ENCODE measurements at regions not wholly inside any gene's neighbourhood (a gene's known extent, or its start where the extent isn't known, plus 50 kb on each side); places are given as distances from the start of the nearest gene placed in this dataset.

- Histone ChIP-seq H4K20me1 (ENCODE audit: control insufficient read depth, insufficient read depth, low read depth, low read length) (no peaks in the 10 kb centered on the region), H3K27ac (ENCODE audit: low read depth, low read length) (no peak overlapping the region), H3F3A (ENCODE audit: control insufficient read depth, insufficient read depth) (no peaks in the 10 kb centered on the region), H3K4me2 (ENCODE audit: low read length) (no peak overlapping the region), H3K9me2 (replicated peaks; ENCODE audit: control insufficient read depth, low read length) (no peaks in the 10 kb centered on the region), H3K79me2 (ENCODE audit: control insufficient read depth, low read length) (no peaks in the 10 kb centered on the region), H3K36me3 (ENCODE audit: control insufficient read depth, low read length) (no peaks in the 10 kb centered on the region), H3K4me1 (ENCODE audit: control insufficient read depth, low read length) (no peaks in the 10 kb centered on the region), H3K4me3 (ENCODE audit: low read length) (no peak overlapping the region), H3K27me3 (ENCODE audit: control insufficient read depth, low read length) (no peaks in the 10 kb centered on the region), H3K9me3 (ENCODE audit: control insufficient read depth, insufficient read depth, low read length) (no peaks in the 10 kb centered on the region)
- TF ChIP-seq EZH2phosphoT487 (IDR thresholded peaks at IDR 0.05; ENCODE audit: borderline replicate concordance, low read length), result no peak
- TF ChIP-seq CTCF (IDR thresholded peaks at IDR 0.05; ENCODE audit: low read depth, low read length, poor library complexity, severe bottlenecking), result no peak
These were observed 132.7 kb upstream of the CYLC2 start for GRCh38 chr9:102862478-102862877.

GRCh38 chr9:102855641-102856040 lies 139.5 kb upstream of the CYLC2 start:
- Histone ChIP-seq H3K36me3 (ENCODE audit: control insufficient read depth, low read length) (no peaks in the 10 kb centered on the region), H3K27me3 (ENCODE audit: control insufficient read depth, low read length) (no peaks in the 10 kb centered on the region), H3K4me2 (ENCODE audit: low read length) (no peak overlapping the region), H3K79me2 (ENCODE audit: control insufficient read depth, low read length) (no peaks in the 10 kb centered on the region), H3K4me3 (ENCODE audit: low read length) (no peak overlapping the region), H3K9me3 (ENCODE audit: control insufficient read depth, insufficient read depth, low read length) (no peaks in the 10 kb centered on the region), H3K9me2 (replicated peaks; ENCODE audit: control insufficient read depth, low read length) (no peaks in the 10 kb centered on the region), H3K27ac (ENCODE audit: low read depth, low read length) (no peak overlapping the region), H3K4me1 (ENCODE audit: control insufficient read depth, low read length) (no peaks in the 10 kb centered on the region), H4K20me1 (ENCODE audit: control insufficient read depth, insufficient read depth, low read depth, low read length) (no peaks in the 10 kb centered on the region), H3F3A (ENCODE audit: control insufficient read depth, insufficient read depth) (no peaks in the 10 kb centered on the region)
- TF ChIP-seq EZH2phosphoT487 (IDR thresholded peaks at IDR 0.05; ENCODE audit: borderline replicate concordance, low read length) (no peak), CTCF (IDR thresholded peaks at IDR 0.05; ENCODE audit: low read depth, low read length, poor library complexity, severe bottlenecking) (no peak)

- no peaks in the 10 kb centered on the region for H3F3A ChIP-seq (ENCODE audit: control insufficient read depth, insufficient read depth)
- H4K20me1 ChIP-seq (ENCODE audit: control insufficient read depth, insufficient read depth, low read depth, low read length), result no peaks in the 10 kb centered on the region
These were observed 149.2 kb upstream of the CYLC2 start for GRCh38 chr9:102845827-102846371.

More at GRCh38 chr9:102845827-102846371, 149.2 kb upstream of the CYLC2 start:
- Histone ChIP-seq H3K79me2 (ENCODE audit: control insufficient read depth, low read length) (no peaks in the 10 kb centered on the region), H3K9me3 (ENCODE audit: control insufficient read depth, insufficient read depth, low read length) (no peaks in the 10 kb centered on the region), H3K27ac (ENCODE audit: low read depth, low read length) (no peak overlapping the region), H3K4me3 (ENCODE audit: low read length) (no peak overlapping the region), H3K4me2 (ENCODE audit: low read length) (no peak overlapping the region), H3K27me3 (ENCODE audit: control insufficient read depth, low read length) (no peaks in the 10 kb centered on the region), H3K9me2 (replicated peaks; ENCODE audit: control insufficient read depth, low read length) (no peaks in the 10 kb centered on the region), H3K36me3 (ENCODE audit: control insufficient read depth, low read length) (no peaks in the 10 kb centered on the region), H3K4me1 (ENCODE audit: control insufficient read depth, low read length) (no peaks in the 10 kb centered on the region)
- TF ChIP-seq CTCF (IDR thresholded peaks at IDR 0.05; ENCODE audit: low read depth, low read length, poor library complexity, severe bottlenecking), result no peak
- no peak for TF ChIP-seq EZH2phosphoT487 (IDR thresholded peaks at IDR 0.05; ENCODE audit: borderline replicate concordance, low read length)

Measured in DOHH2 (cell line).